DND-41 (cell line): ENCODE measurements at regions not wholly inside any gene's neighbourhood (a gene's known extent, or its start where the extent isn't known, plus 50 kb on each side); places are given as distances from the start of the nearest gene placed in this dataset.

Source experiments
- EZH2 ChIP-seq: IDR thresholded peaks from 3 replicates; pipeline ENCODE4 v1.6.1; 2012; ENCODE audit warnings: borderline replicate concordance, low read depth, mild to moderate bottlenecking, moderate library complexity, low read length, inconsistent platforms; ENCODE audit not compliant: severe bottlenecking
- TF ChIP-seq, protein P1 (sequence below): IDR thresholded peaks from 2 replicates; pipeline ENCODE4 v1.5.1; 2012; ENCODE audit warnings: borderline replicate concordance, low read length, moderate library complexity, mild to moderate bottlenecking; ENCODE audit not compliant: poor library complexity, severe bottlenecking; ENCODE audit errors: extremely low read depth

DNA sequence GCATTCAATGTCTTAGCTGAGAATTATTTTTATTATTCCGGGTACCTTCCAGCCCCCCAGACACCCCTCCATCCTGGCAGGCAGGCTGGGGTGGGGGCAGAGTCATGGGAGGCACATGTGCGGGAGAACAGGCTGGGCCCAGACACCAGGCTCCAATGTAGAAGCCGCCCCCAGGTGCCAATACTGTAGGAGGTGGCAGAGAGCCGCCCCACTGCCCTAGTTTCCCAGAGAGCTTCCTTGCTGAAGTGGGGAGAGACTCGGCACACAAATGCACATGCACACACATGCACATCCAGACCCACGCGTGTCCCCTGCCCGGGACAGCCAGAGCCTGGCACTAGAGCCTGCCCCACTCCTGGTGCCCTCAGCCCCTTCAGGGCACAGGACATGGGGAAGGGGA lies 98.4 kb upstream of the LINGO1 start:
- TF ChIP-seq, protein P1, sequence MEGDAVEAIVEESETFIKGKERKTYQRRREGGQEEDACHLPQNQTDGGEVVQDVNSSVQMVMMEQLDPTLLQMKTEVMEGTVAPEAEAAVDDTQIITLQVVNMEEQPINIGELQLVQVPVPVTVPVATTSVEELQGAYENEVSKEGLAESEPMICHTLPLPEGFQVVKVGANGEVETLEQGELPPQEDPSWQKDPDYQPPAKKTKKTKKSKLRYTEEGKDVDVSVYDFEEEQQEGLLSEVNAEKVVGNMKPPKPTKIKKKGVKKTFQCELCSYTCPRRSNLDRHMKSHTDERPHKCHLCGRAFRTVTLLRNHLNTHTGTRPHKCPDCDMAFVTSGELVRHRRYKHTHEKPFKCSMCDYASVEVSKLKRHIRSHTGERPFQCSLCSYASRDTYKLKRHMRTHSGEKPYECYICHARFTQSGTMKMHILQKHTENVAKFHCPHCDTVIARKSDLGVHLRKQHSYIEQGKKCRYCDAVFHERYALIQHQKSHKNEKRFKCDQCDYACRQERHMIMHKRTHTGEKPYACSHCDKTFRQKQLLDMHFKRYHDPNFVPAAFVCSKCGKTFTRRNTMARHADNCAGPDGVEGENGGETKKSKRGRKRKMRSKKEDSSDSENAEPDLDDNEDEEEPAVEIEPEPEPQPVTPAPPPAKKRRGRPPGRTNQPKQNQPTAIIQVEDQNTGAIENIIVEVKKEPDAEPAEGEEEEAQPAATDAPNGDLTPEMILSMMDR: no peak
- no peak for TF ChIP-seq EZH2
